Stimulated activated CD8-positive, alpha-beta memory T cell treated with anti-CD3 and anti-CD28 coated beads, Interleukin-2, amount 100 ng/mL, for 1 hour (primary cell): ENCODE measurements at regions not wholly inside any gene's neighbourhood (a gene's known extent, or its start where the extent isn't known, plus 50 kb on each side); places are given as distances from the start of the nearest gene placed in this dataset.

Source experiments
- DNase-seq, 2 donors: peaks; one replicate each; pipeline ENCODE4 v3.0.0-alpha.2; 2020; ENCODE audit warnings: low read depth in 2 of 2

- no peak for DNase-seq
These were observed 68.6 kb upstream of the TBCA start for GRCh38 chr5:77844623-77845323.

- no peak for DNase-seq
These were observed 68.2 kb upstream of the TBCA start for GRCh38 chr5:77844373-77844622.

- DNase-seq, result no peak
These were observed 67.6 kb upstream of the TBCA start for GRCh38 chr5:77843570-77844372.

- DNase-seq, result no peak
These were observed 66.1 kb upstream of the TBCA start for GRCh38 chr5:77842243-77842642.

GRCh38 chr5:77841616-77842015, 65.5 kb upstream of the TBCA start:
- no peak for DNase-seq

GRCh38 chr5:77840930-77841329, 64.8 kb upstream of the TBCA start:
- no peak for DNase-seq

GRCh38 chr5:77839691-77840090, 63.6 kb upstream of the TBCA start:
- DNase-seq, result no peak

GRCh38 chr5:77832938-77833337, 56.8 kb upstream of the TBCA start:
- DNase-seq, result no peak

- no peak for DNase-seq
These were observed 56.1 kb upstream of the TBCA start for GRCh38 chr5:77832166-77832770.

GRCh38 chr5:77828445-77828844, 52.3 kb upstream of the TBCA start:
- DNase-seq, result no peak
